WTC11 (cell line): ENCODE measurements at regions not wholly inside any gene's neighbourhood (a gene's known extent, or its start where the extent isn't known, plus 50 kb on each side); places are given as distances from the start of the nearest gene placed in this dataset.

Experiments
- ATAC-seq: fragments of 200-7000 bp; cut with Tn5 transposase; 2 replicates; pipeline ENCODE4 v1.10.0; 2021; ENCODE audit warnings: mild to moderate bottlenecking, moderate library complexity
- CTCF ChIA-PET: fragments of 300-600 bp; sonication (Branson Sonifier 250); formaldehyde crosslinking; loops from one replicate; lab custom pipeline; 2021; ENCODE audit warnings: antibody characterized with exemption; lab: Charles Lee
- POLR2A ChIA-PET: fragments of 350-600 bp; sonication (Branson Sonifier 250); formaldehyde crosslinking; loops from one replicate; lab custom pipeline; 2021; ENCODE audit warnings: antibody characterized with exemption; lab: Charles Lee
- DNase-seq: peaks from one replicate; pipeline ENCODE4 v3.0.0; 2021; ENCODE audit warnings: low spot score
- H3K27ac Mint-ChIP-seq: 2 replicates; pipeline ENCODE4 v1.8.0; 2021; ENCODE audit warnings: mixed read lengths
- H3K27me3 Mint-ChIP-seq: 2 replicates; pipeline ENCODE4 v1.8.0; 2021; ENCODE audit warnings: low read depth, mild to moderate bottlenecking, moderate library complexity, mixed read lengths
- H3K36me3 Mint-ChIP-seq: 2 replicates; pipeline ENCODE4 v1.8.0; 2021; ENCODE audit warnings: mixed read lengths
- H3K4me1 Mint-ChIP-seq: 2 replicates; pipeline ENCODE4 v1.8.0; 2022; ENCODE audit warnings: mixed read lengths
- H3K4me3 Mint-ChIP-seq: 2 replicates; pipeline ENCODE4 v1.8.0; 2021; ENCODE audit warnings: mild to moderate bottlenecking, moderate library complexity, mixed read lengths
- H3K9me3 Mint-ChIP-seq: 2 replicates; pipeline ENCODE4 v1.8.0; 2021; ENCODE audit warnings: mixed read lengths
- ATF1 ChIP-seq: sonication (generic); formaldehyde crosslinking; IDR thresholded peaks from 2 replicates; pipeline ENCODE4 v1.8.1; 2023; ENCODE audit warnings: mild to moderate bottlenecking, moderate library complexity, missing genetic modification reagents
- CBFB ChIP-seq: sonication (generic); formaldehyde crosslinking; IDR thresholded peaks from 2 replicates; pipeline ENCODE4 v1.8.1; 2022; ENCODE audit warnings: mild to moderate bottlenecking, low read depth, missing genetic modification reagents
- CREB1 ChIP-seq: sonication (generic); formaldehyde crosslinking; IDR thresholded peaks from 2 replicates; pipeline ENCODE4 v1.8.0; 2023; ENCODE audit warnings: mild to moderate bottlenecking, missing genetic modification reagents
- ELF4 ChIP-seq: sonication (generic); formaldehyde crosslinking; IDR thresholded peaks from 2 replicates; pipeline ENCODE4 v1.8.1; 2022; ENCODE audit warnings: low read depth, mild to moderate bottlenecking, moderate library complexity, missing genetic modification reagents
- FOXJ3 ChIP-seq: sonication (generic); formaldehyde crosslinking; IDR thresholded peaks from 2 replicates; pipeline ENCODE4 v1.9.0; 2021; ENCODE audit warnings: missing genetic modification reagents, mild to moderate bottlenecking, borderline replicate concordance
- FOXP1 ChIP-seq: sonication (generic); formaldehyde crosslinking; IDR thresholded peaks from 2 replicates; pipeline ENCODE4 v1.8.0; 2022; ENCODE audit warnings: missing genetic modification reagents, mild to moderate bottlenecking, moderate library complexity, borderline replicate concordance
- MYBL2 ChIP-seq: sonication (generic); formaldehyde crosslinking; IDR thresholded peaks from 2 replicates; pipeline ENCODE4 v1.8.1; 2023; ENCODE audit warnings: mild to moderate bottlenecking, moderate library complexity, missing genetic modification reagents
- NR3C1 ChIP-seq: sonication (generic); formaldehyde crosslinking; conservative IDR thresholded peaks from 2 replicates; pipeline ENCODE4 v1.8.1; 2023; ENCODE audit warnings: low read depth, mild to moderate bottlenecking, missing genetic modification reagents
- RORB ChIP-seq: fragments of 250-450 bp; sonication (Bioruptor Pico); IDR thresholded peaks from 2 replicates; pipeline ENCODE4 v1.9.0; 2021; ENCODE audit warnings: mild to moderate bottlenecking
- SOX15 ChIP-seq: fragments of 250-450 bp; sonication (Bioruptor Pico); IDR thresholded peaks from 2 replicates; pipeline ENCODE4 v1.9.0; 2021; ENCODE audit warnings: mild to moderate bottlenecking
- SP1 ChIP-seq: sonication (generic); formaldehyde crosslinking; conservative IDR thresholded peaks from 2 replicates; pipeline ENCODE4 v1.8.1; 2022; ENCODE audit warnings: missing genetic modification reagents
- TEAD4 ChIP-seq: sonication (generic); formaldehyde crosslinking; IDR thresholded peaks from 2 replicates; pipeline ENCODE4 v1.8.0; 2022; ENCODE audit warnings: mild to moderate bottlenecking, missing genetic modification reagents
- ZNF121 ChIP-seq: sonication (generic); formaldehyde crosslinking; IDR thresholded peaks from 2 replicates; pipeline ENCODE4 v1.8.0; 2023; ENCODE audit warnings: missing genetic modification reagents
- ZNF396 ChIP-seq: fragments of 250-450 bp; sonication (Bioruptor Pico); IDR thresholded peaks from 2 replicates; pipeline ENCODE4 v1.8.0; 2021; ENCODE audit warnings: mild to moderate bottlenecking, moderate library complexity, borderline replicate concordance
- TF ChIP-seq, protein P1 (sequence below): sonication (generic); formaldehyde crosslinking; IDR thresholded peaks from 2 replicates; pipeline ENCODE4 v1.8.1; 2022; ENCODE audit warnings: mild to moderate bottlenecking, missing genetic modification reagents, moderate library complexity, borderline replicate concordance
- TF ChIP-seq, protein P2 (sequence below): sonication (generic); formaldehyde crosslinking; IDR thresholded peaks from 2 replicates; pipeline ENCODE4 v1.8.0; 2023; ENCODE audit warnings: missing genetic modification reagents, mild to moderate bottlenecking, borderline replicate concordance
- TF ChIP-seq, protein P3 (sequence below): sonication (generic); formaldehyde crosslinking; IDR thresholded peaks from 2 replicates; pipeline ENCODE4 v1.8.1; 2023; ENCODE audit warnings: mild to moderate bottlenecking, missing genetic modification reagents, moderate library complexity
- TF ChIP-seq, protein P4 (sequence below): fragments of 250-450 bp; sonication (Bioruptor Pico); IDR thresholded peaks from 2 replicates; pipeline ENCODE4 v2.1.2; 2022; ENCODE audit warnings: mild to moderate bottlenecking, moderate library complexity
- TF ChIP-seq, protein P5 (sequence below): sonication (generic); formaldehyde crosslinking; IDR thresholded peaks from 2 replicates; pipeline ENCODE4 v1.8.1; 2023; ENCODE audit warnings: mild to moderate bottlenecking, moderate library complexity, missing genetic modification reagents
- TF ChIP-seq, protein P6 (sequence below): fragments of 200-600 bp; IDR thresholded peaks from 2 replicates; pipeline ENCODE4 v1.8.0; 2022; ENCODE audit warnings: antibody characterized with exemption

DNA sequence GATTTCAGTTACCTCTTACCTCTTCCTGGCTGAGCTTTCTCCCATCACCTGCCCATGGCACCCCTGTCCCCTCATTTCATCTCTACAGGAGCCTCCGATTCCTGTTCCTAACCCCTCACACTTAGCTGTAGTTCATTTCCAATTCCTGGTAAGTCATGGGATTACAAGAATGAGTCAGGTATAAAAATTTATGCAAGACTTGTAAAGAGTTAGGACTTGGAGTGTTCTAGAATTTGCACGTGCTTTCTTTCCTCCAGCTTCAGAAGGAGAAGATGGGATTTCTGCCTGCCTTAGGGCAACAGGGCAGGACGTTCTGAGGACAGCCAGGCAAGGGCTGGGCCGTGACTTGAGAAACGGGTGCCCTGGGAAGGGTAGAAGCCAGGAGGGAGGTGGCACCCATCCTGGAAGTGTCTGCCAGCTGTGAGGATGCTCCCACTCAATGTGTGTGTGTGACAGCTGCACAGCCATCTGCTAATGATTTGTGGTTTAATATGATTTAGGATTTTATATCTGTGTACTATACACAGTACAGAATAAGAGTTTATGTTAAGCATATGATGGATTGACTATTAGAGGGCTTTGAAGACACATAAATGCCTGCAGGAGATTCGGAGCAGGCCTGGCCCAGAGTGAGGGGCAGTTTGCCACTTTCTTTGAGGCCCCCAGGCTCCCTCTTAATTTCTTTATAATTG lies 81.5 kb upstream of the VIPR2 start:
- H3K4me3 Mint-ChIP-seq: no peak overlapping the region
- CTCF ChIA-PET: no interaction called here
- no peak for DNase-seq
- no peak for ATAC-seq
- TF ChIP-seq, protein P1, sequence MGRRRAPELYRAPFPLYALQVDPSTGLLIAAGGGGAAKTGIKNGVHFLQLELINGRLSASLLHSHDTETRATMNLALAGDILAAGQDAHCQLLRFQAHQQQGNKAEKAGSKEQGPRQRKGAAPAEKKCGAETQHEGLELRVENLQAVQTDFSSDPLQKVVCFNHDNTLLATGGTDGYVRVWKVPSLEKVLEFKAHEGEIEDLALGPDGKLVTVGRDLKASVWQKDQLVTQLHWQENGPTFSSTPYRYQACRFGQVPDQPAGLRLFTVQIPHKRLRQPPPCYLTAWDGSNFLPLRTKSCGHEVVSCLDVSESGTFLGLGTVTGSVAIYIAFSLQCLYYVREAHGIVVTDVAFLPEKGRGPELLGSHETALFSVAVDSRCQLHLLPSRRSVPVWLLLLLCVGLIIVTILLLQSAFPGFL: no peak
- TF ChIP-seq ATF1 (CRISPR knock-in tag) (no peak), CREB1 (no peak), RORB (CRISPR knock-in tag) (no peak), TEAD4 (CRISPR knock-in tag) (no peak), CBFB (CRISPR knock-in tag) (no peak), NR3C1 (CRISPR knock-in tag) (no peak), ZNF121 (no peak), SOX15 (CRISPR knock-in tag) (no peak), FOXP1 (CRISPR knock-in tag) (no peak), FOXJ3 (CRISPR knock-in tag) (no peak), SP1 (no peak)
- TF ChIP-seq, protein P2, sequence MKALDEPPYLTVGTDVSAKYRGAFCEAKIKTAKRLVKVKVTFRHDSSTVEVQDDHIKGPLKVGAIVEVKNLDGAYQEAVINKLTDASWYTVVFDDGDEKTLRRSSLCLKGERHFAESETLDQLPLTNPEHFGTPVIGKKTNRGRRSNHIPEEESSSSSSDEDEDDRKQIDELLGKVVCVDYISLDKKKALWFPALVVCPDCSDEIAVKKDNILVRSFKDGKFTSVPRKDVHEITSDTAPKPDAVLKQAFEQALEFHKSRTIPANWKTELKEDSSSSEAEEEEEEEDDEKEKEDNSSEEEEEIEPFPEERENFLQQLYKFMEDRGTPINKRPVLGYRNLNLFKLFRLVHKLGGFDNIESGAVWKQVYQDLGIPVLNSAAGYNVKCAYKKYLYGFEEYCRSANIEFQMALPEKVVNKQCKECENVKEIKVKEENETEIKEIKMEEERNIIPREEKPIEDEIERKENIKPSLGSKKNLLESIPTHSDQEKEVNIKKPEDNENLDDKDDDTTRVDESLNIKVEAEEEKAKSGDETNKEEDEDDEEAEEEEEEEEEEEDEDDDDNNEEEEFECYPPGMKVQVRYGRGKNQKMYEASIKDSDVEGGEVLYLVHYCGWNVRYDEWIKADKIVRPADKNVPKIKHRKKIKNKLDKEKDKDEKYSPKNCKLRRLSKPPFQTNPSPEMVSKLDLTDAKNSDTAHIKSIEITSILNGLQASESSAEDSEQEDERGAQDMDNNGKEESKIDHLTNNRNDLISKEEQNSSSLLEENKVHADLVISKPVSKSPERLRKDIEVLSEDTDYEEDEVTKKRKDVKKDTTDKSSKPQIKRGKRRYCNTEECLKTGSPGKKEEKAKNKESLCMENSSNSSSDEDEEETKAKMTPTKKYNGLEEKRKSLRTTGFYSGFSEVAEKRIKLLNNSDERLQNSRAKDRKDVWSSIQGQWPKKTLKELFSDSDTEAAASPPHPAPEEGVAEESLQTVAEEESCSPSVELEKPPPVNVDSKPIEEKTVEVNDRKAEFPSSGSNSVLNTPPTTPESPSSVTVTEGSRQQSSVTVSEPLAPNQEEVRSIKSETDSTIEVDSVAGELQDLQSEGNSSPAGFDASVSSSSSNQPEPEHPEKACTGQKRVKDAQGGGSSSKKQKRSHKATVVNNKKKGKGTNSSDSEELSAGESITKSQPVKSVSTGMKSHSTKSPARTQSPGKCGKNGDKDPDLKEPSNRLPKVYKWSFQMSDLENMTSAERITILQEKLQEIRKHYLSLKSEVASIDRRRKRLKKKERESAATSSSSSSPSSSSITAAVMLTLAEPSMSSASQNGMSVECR (CRISPR knock-in tag): no peak
- TF ChIP-seq, protein P3, sequence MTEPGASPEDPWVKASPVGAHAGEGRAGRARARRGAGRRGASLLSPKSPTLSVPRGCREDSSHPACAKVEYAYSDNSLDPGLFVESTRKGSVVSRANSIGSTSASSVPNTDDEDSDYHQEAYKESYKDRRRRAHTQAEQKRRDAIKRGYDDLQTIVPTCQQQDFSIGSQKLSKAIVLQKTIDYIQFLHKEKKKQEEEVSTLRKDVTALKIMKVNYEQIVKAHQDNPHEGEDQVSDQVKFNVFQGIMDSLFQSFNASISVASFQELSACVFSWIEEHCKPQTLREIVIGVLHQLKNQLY (CRISPR knock-in tag): no peak
- TF ChIP-seq, protein P4, sequence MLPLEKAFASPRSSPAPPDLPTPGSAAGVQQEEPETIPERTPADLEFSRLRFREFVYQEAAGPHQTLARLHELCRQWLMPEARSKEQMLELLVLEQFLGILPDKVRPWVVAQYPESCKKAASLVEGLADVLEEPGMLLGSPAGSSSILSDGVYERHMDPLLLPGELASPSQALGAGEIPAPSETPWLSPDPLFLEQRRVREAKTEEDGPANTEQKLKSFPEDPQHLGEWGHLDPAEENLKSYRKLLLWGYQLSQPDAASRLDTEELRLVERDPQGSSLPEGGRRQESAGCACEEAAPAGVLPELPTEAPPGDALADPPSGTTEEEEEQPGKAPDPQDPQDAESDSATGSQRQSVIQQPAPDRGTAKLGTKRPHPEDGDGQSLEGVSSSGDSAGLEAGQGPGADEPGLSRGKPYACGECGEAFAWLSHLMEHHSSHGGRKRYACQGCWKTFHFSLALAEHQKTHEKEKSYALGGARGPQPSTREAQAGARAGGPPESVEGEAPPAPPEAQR (CRISPR knock-in tag): no peak
- TF ChIP-seq, all 79 proteins: peak for 0
- Mint-ChIP-seq H3K9me3 (no peaks in the 10 kb centered on the region), H3K27me3 (no peaks in the 10 kb centered on the region), H3K4me1 (peaks cover 4% of the 10 kb centered on the region; the same call in 1 of the 2 replicates), H3K36me3 (no peaks in the 10 kb centered on the region), H3K27ac (no peak overlapping the region)
- POLR2A ChIA-PET: no interaction called here

DNA sequence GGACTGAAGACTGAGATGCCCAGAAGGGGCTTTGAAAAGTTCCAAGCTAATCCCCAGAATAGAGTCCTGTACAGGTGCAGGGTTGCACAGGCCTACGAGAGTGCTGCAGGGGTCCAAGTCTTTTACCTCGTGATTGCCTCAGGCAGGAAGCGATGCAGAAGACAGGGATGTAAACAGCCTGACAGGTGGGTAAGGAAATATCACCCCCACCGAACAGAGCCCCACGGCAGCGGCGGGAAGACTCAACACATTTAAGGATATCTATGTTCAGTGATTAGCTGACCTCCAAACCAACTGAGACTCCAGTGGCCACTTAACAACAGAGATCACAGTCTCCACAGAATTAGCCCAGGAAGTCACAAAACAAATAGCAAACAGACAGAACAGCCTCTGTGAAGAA lies 73.9 kb upstream of the VIPR2 start:
- no peak for DNase-seq
- TF ChIP-seq MYBL2 (CRISPR knock-in tag): no peak
- TF ChIP-seq, protein P5, sequence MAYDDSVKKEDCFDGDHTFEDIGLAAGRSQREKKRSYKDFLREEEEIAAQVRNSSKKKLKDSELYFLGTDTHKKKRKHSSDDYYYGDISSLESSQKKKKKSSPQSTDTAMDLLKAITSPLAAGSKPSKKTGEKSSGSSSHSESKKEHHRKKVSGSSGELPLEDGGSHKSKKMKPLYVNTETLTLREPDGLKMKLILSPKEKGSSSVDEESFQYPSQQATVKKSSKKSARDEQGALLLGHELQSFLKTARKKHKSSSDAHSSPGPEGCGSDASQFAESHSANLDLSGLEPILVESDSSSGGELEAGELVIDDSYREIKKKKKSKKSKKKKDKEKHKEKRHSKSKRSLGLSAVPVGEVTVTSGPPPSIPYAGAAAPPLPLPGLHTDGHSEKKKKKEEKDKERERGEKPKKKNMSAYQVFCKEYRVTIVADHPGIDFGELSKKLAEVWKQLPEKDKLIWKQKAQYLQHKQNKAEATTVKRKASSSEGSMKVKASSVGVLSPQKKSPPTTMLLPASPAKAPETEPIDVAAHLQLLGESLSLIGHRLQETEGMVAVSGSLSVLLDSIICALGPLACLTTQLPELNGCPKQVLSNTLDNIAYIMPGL (CRISPR knock-in tag): no peak
- TF ChIP-seq, protein P2 (CRISPR knock-in tag): no peak
- TF ChIP-seq, protein P6, sequence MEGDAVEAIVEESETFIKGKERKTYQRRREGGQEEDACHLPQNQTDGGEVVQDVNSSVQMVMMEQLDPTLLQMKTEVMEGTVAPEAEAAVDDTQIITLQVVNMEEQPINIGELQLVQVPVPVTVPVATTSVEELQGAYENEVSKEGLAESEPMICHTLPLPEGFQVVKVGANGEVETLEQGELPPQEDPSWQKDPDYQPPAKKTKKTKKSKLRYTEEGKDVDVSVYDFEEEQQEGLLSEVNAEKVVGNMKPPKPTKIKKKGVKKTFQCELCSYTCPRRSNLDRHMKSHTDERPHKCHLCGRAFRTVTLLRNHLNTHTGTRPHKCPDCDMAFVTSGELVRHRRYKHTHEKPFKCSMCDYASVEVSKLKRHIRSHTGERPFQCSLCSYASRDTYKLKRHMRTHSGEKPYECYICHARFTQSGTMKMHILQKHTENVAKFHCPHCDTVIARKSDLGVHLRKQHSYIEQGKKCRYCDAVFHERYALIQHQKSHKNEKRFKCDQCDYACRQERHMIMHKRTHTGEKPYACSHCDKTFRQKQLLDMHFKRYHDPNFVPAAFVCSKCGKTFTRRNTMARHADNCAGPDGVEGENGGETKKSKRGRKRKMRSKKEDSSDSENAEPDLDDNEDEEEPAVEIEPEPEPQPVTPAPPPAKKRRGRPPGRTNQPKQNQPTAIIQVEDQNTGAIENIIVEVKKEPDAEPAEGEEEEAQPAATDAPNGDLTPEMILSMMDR: no peak
- TF ChIP-seq ELF4 (CRISPR knock-in tag): no peak
- TF ChIP-seq ZNF396 (CRISPR knock-in tag): no peak

More for the DNA sequence above, 73.9 kb upstream of the VIPR2 start:
- Mint-ChIP-seq H3K4me1 (peaks cover 26% of the 10 kb centered on the region), H3K27ac (no peak overlapping the region), H3K27me3 (no peaks in the 10 kb centered on the region), H3K9me3 (no peaks in the 10 kb centered on the region), H3K36me3 (no peaks in the 10 kb centered on the region), H3K4me3 (no peak overlapping the region)
- peak; percentile 38 for ATAC-seq
- POLR2A ChIA-PET: no interaction called here
- CTCF ChIA-PET: no interaction called here
